Activated T-helper 9 cell treated with anti-CD3 and anti-CD28 coated beads, Interleukin-2, amount 50 U/mL, for 16 hours (primary cell): ENCODE measurements at regions not wholly inside any gene's neighbourhood (a gene's known extent, or its start where the extent isn't known, plus 50 kb on each side); places are given as distances from the start of the nearest gene placed in this dataset.

ENCODE experiments used
- DNase-seq: peaks from one replicate; pipeline ENCODE4 v3.0.0-alpha.2; 2020; ENCODE audit warnings: low read depth

DNA sequence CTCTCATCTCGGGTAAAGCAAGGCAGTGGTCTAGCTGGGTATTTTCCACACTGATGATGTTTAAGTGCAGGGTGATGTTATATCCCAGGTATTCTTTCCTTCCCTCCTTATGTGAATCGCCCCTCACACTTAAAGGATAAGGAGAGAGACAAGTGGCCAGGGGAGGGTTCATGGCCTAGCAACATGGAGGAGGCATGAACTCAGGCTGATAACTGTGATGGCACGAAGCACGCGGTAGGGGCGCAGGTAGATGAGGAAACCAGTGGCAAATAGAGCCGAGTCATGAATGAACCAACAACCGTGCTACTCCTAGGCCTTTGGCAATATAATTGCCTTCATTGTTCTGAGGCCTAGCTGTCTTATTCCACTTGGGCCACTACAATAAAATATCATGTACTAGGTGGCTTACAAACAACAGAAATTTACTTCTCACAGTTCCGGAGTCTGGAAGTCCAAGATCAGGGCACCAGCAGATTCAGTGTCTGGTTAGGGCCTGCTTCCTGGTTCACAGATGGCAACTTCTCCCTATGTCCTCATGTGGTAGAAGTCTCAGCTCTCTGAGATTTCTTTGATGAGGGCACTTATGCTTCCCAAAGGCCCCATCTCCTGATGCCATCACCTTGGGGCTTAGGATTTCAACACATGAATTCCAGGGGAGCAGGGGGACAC, 56.0 kb upstream of the PIK3CG start:
- no peak for DNase-seq

DNA sequence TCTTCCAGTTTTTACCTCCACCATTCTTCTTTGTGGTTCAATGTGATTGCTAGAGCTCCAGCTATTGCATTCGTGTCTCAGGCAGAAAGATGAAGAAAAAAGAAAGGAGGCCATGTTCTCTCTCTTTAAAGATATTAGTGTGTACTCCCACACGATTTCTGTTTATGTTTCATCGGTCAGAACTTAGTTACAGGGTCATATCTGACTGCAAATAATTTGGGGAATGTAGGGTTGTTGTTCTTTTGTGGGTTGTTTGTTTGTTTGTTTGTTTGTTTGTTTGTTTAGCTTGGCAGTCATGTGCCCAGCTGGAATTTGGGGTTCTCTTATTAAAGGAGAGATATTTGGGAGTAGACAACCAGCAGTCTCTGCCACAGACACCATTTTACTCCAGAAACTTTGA, 53.6 kb upstream of the PIK3CG start:
- DNase-seq: no peak

DNA sequence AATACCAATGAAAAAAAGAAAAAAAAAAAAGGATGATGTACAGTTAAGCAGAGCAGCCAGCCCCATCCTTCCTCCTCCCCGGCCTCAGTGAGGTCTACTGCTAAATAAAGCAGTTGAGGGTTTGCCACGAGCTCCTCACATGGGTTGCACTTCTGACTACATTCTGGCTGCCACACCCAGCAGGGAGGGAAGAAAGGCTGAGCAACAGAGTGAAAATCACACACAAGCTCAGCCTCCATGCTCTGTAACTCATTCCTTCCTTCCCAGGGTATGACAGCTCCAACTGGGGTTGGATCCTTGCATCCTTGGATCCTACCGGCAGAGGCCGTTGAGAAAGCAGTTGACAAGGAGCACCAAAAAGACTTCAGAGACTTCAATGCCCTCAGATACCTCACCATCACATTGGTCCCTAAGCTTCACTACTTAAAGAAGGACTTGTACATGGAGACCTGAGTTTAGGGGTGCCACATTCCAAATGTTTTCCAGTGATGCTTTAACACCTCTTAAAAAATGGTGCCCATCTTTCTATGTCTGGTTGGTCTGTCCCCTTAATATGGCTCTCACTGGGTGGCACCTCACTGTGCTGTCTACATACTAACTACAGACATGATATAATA, 52.9 kb upstream of the PIK3CG start:
- no peak for DNase-seq

DNA sequence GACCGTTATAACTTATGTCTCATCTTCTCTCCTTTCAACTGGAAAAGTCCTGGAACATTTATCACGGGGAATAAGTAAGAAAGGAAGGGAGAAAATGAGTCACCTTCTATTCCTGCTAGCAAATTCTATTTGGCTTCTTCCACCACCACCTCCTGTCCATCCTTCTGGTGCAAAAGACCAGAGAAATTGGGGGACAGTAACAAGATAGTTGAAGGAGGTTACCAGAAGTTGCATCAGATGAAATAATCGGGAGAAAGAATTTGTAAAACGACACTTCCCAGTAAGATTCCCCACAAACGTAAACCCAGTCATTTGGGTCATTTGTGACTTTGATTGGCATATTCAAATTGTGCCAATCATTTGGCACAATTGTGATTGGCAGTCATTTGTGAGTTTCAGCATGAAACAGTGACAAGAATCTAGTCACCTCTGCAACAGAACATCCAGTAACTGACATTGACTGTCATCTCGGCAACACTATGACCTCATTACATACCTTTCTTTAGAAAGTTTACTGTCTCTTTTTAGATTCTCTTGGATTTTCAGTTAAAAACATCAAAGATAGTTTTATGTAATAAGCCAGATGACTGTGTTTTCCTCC, 51.3 kb upstream of the PIK3CG start:
- no peak for DNase-seq

DNA sequence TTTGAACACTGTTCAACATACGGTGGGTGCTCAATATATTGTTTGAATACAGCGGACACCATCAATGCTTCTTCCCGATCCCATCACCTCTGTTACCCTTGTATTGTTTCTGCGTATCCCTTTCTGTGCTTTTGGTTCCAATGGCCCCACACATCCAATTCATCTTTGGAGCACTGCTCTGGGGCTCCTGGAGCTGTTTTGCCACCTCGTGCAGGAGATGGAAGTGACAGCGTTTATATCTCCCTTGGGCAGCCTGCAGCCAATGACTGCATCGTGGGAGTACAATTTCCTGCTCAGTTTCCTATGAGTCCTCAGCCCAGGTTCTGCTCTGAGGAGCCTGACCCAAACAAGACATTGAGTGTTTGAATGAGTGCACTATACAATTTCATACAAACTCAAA, 50.2 kb upstream of the PIK3CG start:
- DNase-seq: no peak
